GM23338 (cell line): ENCODE measurements at regions not wholly inside any gene's neighbourhood (a gene's known extent, or its start where the extent isn't known, plus 50 kb on each side); places are given as distances from the start of the nearest gene placed in this dataset.

Source experiments
- CREB1 ChIP-seq: fragments of 250-450 bp; sonication (Bioruptor Pico); IDR thresholded peaks from 2 replicates; pipeline ENCODE4 v1.5.0; 2020; ENCODE audit warnings: low read depth, mild to moderate bottlenecking, moderate library complexity
- CTCF ChIP-seq, 2 experiments: fragments of 200-600 bp in 1 of 2; sonication (generic) in 1 of 2; conservative IDR thresholded peaks; 2 replicates each; pipeline versions ENCODE4 v1.5.1 to v1.6.1; 2016 to 2017; ENCODE audit warnings: antibody characterized with exemption in 2 of 2, low read depth in 2 of 2, mild to moderate bottlenecking in 2 of 2, moderate library complexity in 1 of 2
- ETS1 ChIP-seq: IDR thresholded peaks from 2 replicates; pipeline ENCODE4 v1.6.1; 2016; ENCODE audit warnings: antibody characterized with exemption
- EZH2 ChIP-seq: fragments of 200-600 bp; sonication (generic); IDR thresholded peaks from one replicate; pipeline ENCODE4 v1.8.0; 2017; ENCODE audit warnings: antibody characterized with exemption, mild to moderate bottlenecking, low read depth; ENCODE audit not compliant: unreplicated experiment
- EZH2phosphoT487 ChIP-seq: fragments of 200-600 bp; sonication (generic); IDR thresholded peaks from one replicate; pipeline ENCODE4 v1.8.1; 2018; ENCODE audit warnings: antibody characterized with exemption; ENCODE audit not compliant: unreplicated experiment
- JUNB ChIP-seq: IDR thresholded peaks from one replicate; pipeline ENCODE4 v1.6.1; 2016; ENCODE audit warnings: antibody characterized with exemption; ENCODE audit not compliant: unreplicated experiment
- NANOG ChIP-seq: IDR thresholded peaks from 2 replicates; pipeline ENCODE4 v1.6.1; 2016; ENCODE audit warnings: antibody characterized with exemption, borderline replicate concordance
- POLR2AphosphoS5 ChIP-seq: IDR thresholded peaks from 2 replicates; pipeline ENCODE4 v1.6.1; 2016; ENCODE audit warnings: antibody characterized with exemption, low read depth
- REST ChIP-seq: IDR thresholded peaks from one replicate; pipeline ENCODE4 v1.6.1; 2018; ENCODE audit warnings: antibody characterized with exemption; ENCODE audit not compliant: unreplicated experiment
- ZNF114 ChIP-seq: fragments of 250-450 bp; sonication (Bioruptor Pico); IDR thresholded peaks from 2 replicates; pipeline ENCODE4 v1.5.0; 2020; ENCODE audit warnings: mild to moderate bottlenecking, moderate library complexity
- ZNF462 ChIP-seq: fragments of 250-450 bp; sonication (Bioruptor Pico); IDR thresholded peaks from 2 replicates; pipeline ENCODE4 v1.5.0; 2020; ENCODE audit warnings: mild to moderate bottlenecking, moderate library complexity

- TF ChIP-seq POLR2AphosphoS5 (no peak), CTCF (conservative IDR thresholded peaks at IDR 0.05; ENCODE audit: low read depth in 2 of 2) (no peak), CREB1 (CRISPR knock-in tag) (no peak), EZH2 (no peak), NANOG (no peak), REST (no peak), EZH2phosphoT487 (no peak), ETS1 (no peak), JUNB (no peak), ZNF462 (no peak), ZNF114 (no peak)
Observed at GRCh38 chr4:42747971-42748370, 91.1 kb upstream of the ATP8A1 start.
